ENCODE measurements at regions not wholly inside any gene's neighbourhood (a gene's known extent, or its start where the extent isn't known, plus 50 kb on each side); places are given as distances from the start of the nearest gene placed in this dataset.

GRCh38 chr1:63038586-63038985 lies 254.7 kb downstream of the ATG4C start:
- WGBS = 94% methylated on average over 4 of the region's 5 CpGs
- Histone ChIP-seq H3K4me1 (ENCODE audit: insufficient read depth, low read length) (peaks cover 15% of the 10 kb centered on the region; the same call in 1 of the 2 replicates), H3K36me3 (ENCODE audit: insufficient read depth, low read length) (no peaks in the 10 kb centered on the region), H3K27me3 (ENCODE audit: insufficient read depth, low read length) (no peaks in the 10 kb centered on the region), H3K4me3 (ENCODE audit: low read length) (no peak overlapping the region), H3K27ac (ENCODE audit: low read depth, low read length) (no peak overlapping the region), H3K9me3 (ENCODE audit: insufficient read depth, low read depth, low read length) (no peaks in the 10 kb centered on the region), H3K9ac (ENCODE audit: low read depth, low read length) (no peak overlapping the region)

GRCh38 chr1:63041660-63042059 lies 257.7 kb downstream of the ATG4C start:
- Histone ChIP-seq H3K27me3 (ENCODE audit: insufficient read depth, low read length) (no peaks in the 10 kb centered on the region), H3K9me3 (ENCODE audit: insufficient read depth, low read depth, low read length) (no peaks in the 10 kb centered on the region), H3K36me3 (ENCODE audit: insufficient read depth, low read length) (no peaks in the 10 kb centered on the region), H3K9ac (ENCODE audit: low read depth, low read length) (no peak overlapping the region), H3K27ac (ENCODE audit: low read depth, low read length) (no peak overlapping the region), H3K4me3 (ENCODE audit: low read length) (no peak overlapping the region), H3K4me1 (ENCODE audit: insufficient read depth, low read length) (peaks cover 15% of the 10 kb centered on the region; the same call in 1 of the 2 replicates)
- 97% methylated on average over 2 of the region's 3 CpGs for WGBS

- WGBS = 22% methylated on average over 4 of the region's 4 CpGs
- Histone ChIP-seq H3K27ac (ENCODE audit: low read depth, low read length) (no peak overlapping the region), H3K36me3 (ENCODE audit: insufficient read depth, low read length) (no peaks in the 10 kb centered on the region), H3K4me1 (ENCODE audit: insufficient read depth, low read length) (peaks cover 15% of the 10 kb centered on the region; the same call in 1 of the 2 replicates), H3K9ac (ENCODE audit: low read depth, low read length) (no peak overlapping the region), H3K9me3 (ENCODE audit: insufficient read depth, low read depth, low read length) (no peaks in the 10 kb centered on the region), H3K27me3 (ENCODE audit: insufficient read depth, low read length) (no peaks in the 10 kb centered on the region), H3K4me3 (ENCODE audit: low read length) (no peak overlapping the region)
Measured at GRCh38 chr1:63042278-63042677, 258.3 kb downstream of the ATG4C start.

GRCh38 chr1:63046539-63046938 lies 262.6 kb downstream of the ATG4C start:
- no peaks in the 10 kb centered on the region for H3K27me3 ChIP-seq (ENCODE audit: insufficient read depth, low read length)
- H3K36me3 ChIP-seq (ENCODE audit: insufficient read depth, low read length) = no peaks in the 10 kb centered on the region
- WGBS = 93% methylated on average over 2 of the region's 2 CpGs
- no peak overlapping the region for H3K4me3 ChIP-seq (ENCODE audit: low read length)
- peaks cover 15% of the 10 kb centered on the region; the same call in 1 of the 2 replicates for H3K4me1 ChIP-seq (ENCODE audit: insufficient read depth, low read length)
- no peak overlapping the region for H3K27ac ChIP-seq (ENCODE audit: low read depth, low read length)
- no peaks in the 10 kb centered on the region for H3K9me3 ChIP-seq (ENCODE audit: insufficient read depth, low read depth, low read length)
- no peak overlapping the region for H3K9ac ChIP-seq (ENCODE audit: low read depth, low read length)

- Histone ChIP-seq H3K4me3 (ENCODE audit: low read length) (no peak overlapping the region), H3K27me3 (ENCODE audit: insufficient read depth, low read length) (no peaks in the 10 kb centered on the region), H3K36me3 (ENCODE audit: insufficient read depth, low read length) (no peaks in the 10 kb centered on the region), H3K9ac (ENCODE audit: low read depth, low read length) (no peak overlapping the region), H3K27ac (ENCODE audit: low read depth, low read length) (no peak overlapping the region), H3K9me3 (ENCODE audit: insufficient read depth, low read depth, low read length) (no peaks in the 10 kb centered on the region), H3K4me1 (ENCODE audit: insufficient read depth, low read length) (no peaks in the 10 kb centered on the region)
- 83% methylated on average over 2 of the region's 2 CpGs for WGBS
Measured at GRCh38 chr1:63049135-63049534, 265.2 kb downstream of the ATG4C start.

- Histone ChIP-seq H3K27ac (ENCODE audit: low read depth, low read length) (no peak overlapping the region), H3K9ac (ENCODE audit: low read depth, low read length) (no peak overlapping the region), H3K9me3 (ENCODE audit: insufficient read depth, low read depth, low read length) (no peaks in the 10 kb centered on the region), H3K27me3 (ENCODE audit: insufficient read depth, low read length) (no peaks in the 10 kb centered on the region), H3K4me1 (ENCODE audit: insufficient read depth, low read length) (no peaks in the 10 kb centered on the region), H3K36me3 (ENCODE audit: insufficient read depth, low read length) (no peaks in the 10 kb centered on the region), H3K4me3 (ENCODE audit: low read length) (no peak overlapping the region)
- 91% methylated on average over 5 of the region's 5 CpGs for WGBS
Measured at GRCh38 chr1:63051356-63051755, 267.4 kb downstream of the ATG4C start.

GRCh38 chr1:63051886-63052285 lies 268.0 kb downstream of the ATG4C start:
- H3K9ac ChIP-seq (ENCODE audit: low read depth, low read length) = no peak overlapping the region
- 90% methylated on average over 6 of the region's 6 CpGs for WGBS
- H3K9me3 ChIP-seq (ENCODE audit: insufficient read depth, low read depth, low read length) = no peaks in the 10 kb centered on the region
- H3K4me3 ChIP-seq (ENCODE audit: low read length) = no peak overlapping the region
- no peaks in the 10 kb centered on the region for H3K4me1 ChIP-seq (ENCODE audit: insufficient read depth, low read length)
- H3K36me3 ChIP-seq (ENCODE audit: insufficient read depth, low read length) = no peaks in the 10 kb centered on the region
- no peak overlapping the region for H3K27ac ChIP-seq (ENCODE audit: low read depth, low read length)
- H3K27me3 ChIP-seq (ENCODE audit: insufficient read depth, low read length) = no peaks in the 10 kb centered on the region

- Histone ChIP-seq H3K27ac (ENCODE audit: low read depth, low read length) (no peak overlapping the region), H3K4me1 (ENCODE audit: insufficient read depth, low read length) (no peaks in the 10 kb centered on the region), H3K9me3 (ENCODE audit: insufficient read depth, low read depth, low read length) (no peaks in the 10 kb centered on the region), H3K9ac (ENCODE audit: low read depth, low read length) (no peak overlapping the region), H3K4me3 (ENCODE audit: low read length) (no peak overlapping the region), H3K27me3 (ENCODE audit: insufficient read depth, low read length) (no peaks in the 10 kb centered on the region), H3K36me3 (ENCODE audit: insufficient read depth, low read length) (no peaks in the 10 kb centered on the region)
- WGBS = 74% methylated on average over 4 of the region's 4 CpGs
Measured at GRCh38 chr1:63054184-63054583, 268.2 kb upstream of the FOXD3 start.

- Histone ChIP-seq H3K9me3 (ENCODE audit: insufficient read depth, low read depth, low read length) (no peaks in the 10 kb centered on the region), H3K27ac (ENCODE audit: low read depth, low read length) (no peak overlapping the region), H3K9ac (ENCODE audit: low read depth, low read length) (no peak overlapping the region), H3K4me3 (ENCODE audit: low read length) (no peak overlapping the region), H3K4me1 (ENCODE audit: insufficient read depth, low read length) (no peaks in the 10 kb centered on the region), H3K36me3 (ENCODE audit: insufficient read depth, low read length) (no peaks in the 10 kb centered on the region), H3K27me3 (ENCODE audit: insufficient read depth, low read length) (no peaks in the 10 kb centered on the region)
- WGBS = 85% methylated on average over 3 of the region's 3 CpGs
Measured at GRCh38 chr1:63063367-63063766, 259.0 kb upstream of the FOXD3 start.

- no peaks in the 10 kb centered on the region for H3K27me3 ChIP-seq (ENCODE audit: insufficient read depth, low read length)
- H3K9me3 ChIP-seq (ENCODE audit: insufficient read depth, low read depth, low read length) = no peaks in the 10 kb centered on the region
- H3K9ac ChIP-seq (ENCODE audit: low read depth, low read length) = no peak overlapping the region
- no peak overlapping the region for H3K27ac ChIP-seq (ENCODE audit: low read depth, low read length)
- no peaks in the 10 kb centered on the region for H3K4me1 ChIP-seq (ENCODE audit: insufficient read depth, low read length)
- no peak overlapping the region for H3K4me3 ChIP-seq (ENCODE audit: low read length)
- no peaks in the 10 kb centered on the region for H3K36me3 ChIP-seq (ENCODE audit: insufficient read depth, low read length)
- WGBS = 94% methylated on average over 4 of the region's 4 CpGs
Measured at GRCh38 chr1:63064135-63064534, 258.2 kb upstream of the FOXD3 start.

GRCh38 chr1:63068626-63069025 lies 253.7 kb upstream of the FOXD3 start:
- Histone ChIP-seq H3K4me1 (ENCODE audit: insufficient read depth, low read length) (peaks cover 8% of the 10 kb centered on the region; the same call in 1 of the 2 replicates), H3K27ac (ENCODE audit: low read depth, low read length) (no peak overlapping the region), H3K4me3 (ENCODE audit: low read length) (no peak overlapping the region), H3K9ac (ENCODE audit: low read depth, low read length) (no peak overlapping the region), H3K9me3 (ENCODE audit: insufficient read depth, low read depth, low read length) (no peaks in the 10 kb centered on the region), H3K36me3 (ENCODE audit: insufficient read depth, low read length) (no peaks in the 10 kb centered on the region), H3K27me3 (ENCODE audit: insufficient read depth, low read length) (peaks cover 17% of the 10 kb centered on the region)
- 97% methylated on average over 7 of the region's 7 CpGs for WGBS

GRCh38 chr1:63069214-63069613 lies 253.2 kb upstream of the FOXD3 start:
- H3K36me3 ChIP-seq (ENCODE audit: insufficient read depth, low read length) = no peaks in the 10 kb centered on the region
- H3K4me1 ChIP-seq (ENCODE audit: insufficient read depth, low read length) = peaks cover 8% of the 10 kb centered on the region; the same call in 1 of the 2 replicates
- H3K27ac ChIP-seq (ENCODE audit: low read depth, low read length) = no peak overlapping the region
- no peaks in the 10 kb centered on the region for H3K9me3 ChIP-seq (ENCODE audit: insufficient read depth, low read depth, low read length)
- peaks cover 23% of the 10 kb centered on the region for H3K27me3 ChIP-seq (ENCODE audit: insufficient read depth, low read length)
- H3K9ac ChIP-seq (ENCODE audit: low read depth, low read length) = no peak overlapping the region
- no peak overlapping the region for H3K4me3 ChIP-seq (ENCODE audit: low read length)
- 89% methylated on average over 6 of the region's 6 CpGs for WGBS
